ENCODE measurements at regions not wholly inside any gene's neighbourhood (a gene's known extent, or its start where the extent isn't known, plus 50 kb on each side); places are given as distances from the start of the nearest gene placed in this dataset.

- no peaks in the 10 kb centered on the region for H3K4me1 Mint-ChIP-seq
- no peaks in the 10 kb centered on the region for H3K9me3 Mint-ChIP-seq
- H3K27me3 Mint-ChIP-seq: peaks cover 23% of the 10 kb centered on the region
- H3K36me3 Mint-ChIP-seq: no peaks in the 10 kb centered on the region
- H3K27ac Mint-ChIP-seq: no peak overlapping the region
- no peak overlapping the region for H3K4me3 Mint-ChIP-seq
These were observed 50.2 kb upstream of the XPA start for GRCh38 chr9:97747201-97747965.

GRCh38 chr9:97748525-97748924 is 51.4 kb upstream of the XPA start:
- Mint-ChIP-seq H3K27me3 (peaks cover 15% of the 10 kb centered on the region), H3K9me3 (no peaks in the 10 kb centered on the region), H3K4me1 (no peaks in the 10 kb centered on the region), H3K4me3 (no peak overlapping the region), H3K36me3 (no peaks in the 10 kb centered on the region), H3K27ac (no peak overlapping the region)

- H3K27ac Mint-ChIP-seq: no peak overlapping the region
- no peaks in the 10 kb centered on the region for H3K4me1 Mint-ChIP-seq
- H3K9me3 Mint-ChIP-seq: no peaks in the 10 kb centered on the region
- H3K36me3 Mint-ChIP-seq: no peaks in the 10 kb centered on the region
- peaks cover 11% of the 10 kb centered on the region for H3K27me3 Mint-ChIP-seq
- H3K4me3 Mint-ChIP-seq: no peak overlapping the region
These were observed 52.8 kb upstream of the XPA start for GRCh38 chr9:97749928-97750327.

GRCh38 chr9:97751531-97751930 is 54.4 kb upstream of the XPA start:
- no peaks in the 10 kb centered on the region for H3K9me3 Mint-ChIP-seq
- H3K4me1 Mint-ChIP-seq: no peaks in the 10 kb centered on the region
- no peak overlapping the region for H3K27ac Mint-ChIP-seq
- peaks cover 7% of the 10 kb centered on the region for H3K27me3 Mint-ChIP-seq
- no peaks in the 10 kb centered on the region for H3K36me3 Mint-ChIP-seq
- H3K4me3 Mint-ChIP-seq: no peak overlapping the region

GRCh38 chr9:97752274-97752673 is 55.1 kb upstream of the XPA start:
- Mint-ChIP-seq H3K36me3 (no peaks in the 10 kb centered on the region), H3K27me3 (peaks cover 4% of the 10 kb centered on the region), H3K4me1 (no peaks in the 10 kb centered on the region), H3K4me3 (no peak overlapping the region), H3K9me3 (no peaks in the 10 kb centered on the region), H3K27ac (no peak overlapping the region)

- H3K4me3 Mint-ChIP-seq: no peak overlapping the region
- H3K9me3 Mint-ChIP-seq: no peaks in the 10 kb centered on the region
- no peaks in the 10 kb centered on the region for H3K4me1 Mint-ChIP-seq
- no peaks in the 10 kb centered on the region for H3K36me3 Mint-ChIP-seq
- no peak overlapping the region for H3K27ac Mint-ChIP-seq
- H3K27me3 Mint-ChIP-seq: peaks cover 4% of the 10 kb centered on the region
These were observed 56.2 kb upstream of the XPA start for GRCh38 chr9:97753364-97753763.

- no peak overlapping the region for H3K27ac Mint-ChIP-seq
- H3K27me3 Mint-ChIP-seq: peaks cover 4% of the 10 kb centered on the region
- no peaks in the 10 kb centered on the region for H3K4me1 Mint-ChIP-seq
These were observed 56.8 kb upstream of the XPA start for GRCh38 chr9:97753975-97754374.

GRCh38 chr9:97755618-97756267 is 58.6 kb upstream of the XPA start:
- Mint-ChIP-seq H3K36me3 (no peaks in the 10 kb centered on the region), H3K4me1 (no peaks in the 10 kb centered on the region), H3K4me3 (no peak overlapping the region), H3K27me3 (peaks cover 7% of the 10 kb centered on the region), H3K27ac (no peak overlapping the region), H3K9me3 (no peaks in the 10 kb centered on the region)

More at GRCh38 chr9:97753975-97754374, 56.8 kb upstream of the XPA start:
- H3K36me3 Mint-ChIP-seq: no peaks in the 10 kb centered on the region
- H3K4me3 Mint-ChIP-seq: no peak overlapping the region
- H3K9me3 Mint-ChIP-seq: no peaks in the 10 kb centered on the region

GRCh38 chr9:97756991-97757390 is 59.9 kb upstream of the XPA start:
- Mint-ChIP-seq H3K9me3 (no peaks in the 10 kb centered on the region), H3K27me3 (peaks cover 18% of the 10 kb centered on the region)

GRCh38 chr9:97758334-97758916 is 61.3 kb upstream of the XPA start:
- Mint-ChIP-seq H3K9me3 (no peaks in the 10 kb centered on the region), H3K36me3 (no peaks in the 10 kb centered on the region), H3K4me3 (no peak overlapping the region), H3K4me1 (no peaks in the 10 kb centered on the region), H3K27ac (no peak overlapping the region), H3K27me3 (peaks cover 23% of the 10 kb centered on the region)

More at GRCh38 chr9:97756991-97757390, 59.9 kb upstream of the XPA start:
- Mint-ChIP-seq H3K27ac (no peak overlapping the region), H3K36me3 (no peaks in the 10 kb centered on the region), H3K4me3 (no peak overlapping the region), H3K4me1 (no peaks in the 10 kb centered on the region)

GRCh38 chr9:97759581-97760288 is 62.6 kb upstream of the XPA start:
- Mint-ChIP-seq H3K4me3 (no peak overlapping the region), H3K36me3 (no peaks in the 10 kb centered on the region), H3K4me1 (no peaks in the 10 kb centered on the region), H3K27me3 (peaks cover 20% of the 10 kb centered on the region), H3K27ac (no peak overlapping the region), H3K9me3 (no peaks in the 10 kb centered on the region)

GRCh38 chr9:97761056-97761598 is 64.0 kb upstream of the XPA start:
- Mint-ChIP-seq H3K36me3 (no peaks in the 10 kb centered on the region), H3K4me1 (no peaks in the 10 kb centered on the region)

GRCh38 chr9:97761879-97762278 is 64.7 kb upstream of the XPA start:
- Mint-ChIP-seq H3K27ac (no peak overlapping the region), H3K4me1 (no peaks in the 10 kb centered on the region), H3K4me3 (no peak overlapping the region), H3K27me3 (peaks cover 20% of the 10 kb centered on the region), H3K36me3 (no peaks in the 10 kb centered on the region), H3K9me3 (no peaks in the 10 kb centered on the region)

More at GRCh38 chr9:97761056-97761598, 64.0 kb upstream of the XPA start:
- H3K27ac Mint-ChIP-seq: no peak overlapping the region
- H3K27me3 Mint-ChIP-seq: peaks cover 20% of the 10 kb centered on the region
- no peak overlapping the region for H3K4me3 Mint-ChIP-seq
- H3K9me3 Mint-ChIP-seq: no peaks in the 10 kb centered on the region

- no peak overlapping the region for H3K4me3 Mint-ChIP-seq
- peaks cover 19% of the 10 kb centered on the region for H3K27me3 Mint-ChIP-seq
- no peak overlapping the region for H3K27ac Mint-ChIP-seq
- no peaks in the 10 kb centered on the region for H3K9me3 Mint-ChIP-seq
- H3K4me1 Mint-ChIP-seq: no peaks in the 10 kb centered on the region
- H3K36me3 Mint-ChIP-seq: no peaks in the 10 kb centered on the region
These were observed 66.7 kb upstream of the XPA start for GRCh38 chr9:97763874-97764273.

GRCh38 chr9:97766092-97766491 is 69.0 kb upstream of the XPA start:
- H3K4me1 Mint-ChIP-seq: no peaks in the 10 kb centered on the region
- H3K27me3 Mint-ChIP-seq: peaks cover 16% of the 10 kb centered on the region
- H3K9me3 Mint-ChIP-seq: no peaks in the 10 kb centered on the region
- no peak overlapping the region for H3K4me3 Mint-ChIP-seq
- H3K27ac Mint-ChIP-seq: no peak overlapping the region
- no peaks in the 10 kb centered on the region for H3K36me3 Mint-ChIP-seq
